ENCODE measurements at regions not wholly inside any gene's neighbourhood (a gene's known extent, or its start where the extent isn't known, plus 50 kb on each side); places are given as distances from the start of the nearest gene placed in this dataset.
A peak's percentile ranks its signal among the peaks of the same experiment; 100 is the strongest.
"Not testable (repeated sequence)": the region's sequence is repeated elsewhere in the genome, so short reads cannot be mapped to it uniquely, and the experiment has no call there.

- DNase-seq = no peak
Observed at GRCh38 chr6:78597966-78598365, 269.4 kb upstream of the IRAK1BP1 start.

GRCh38 chr6:78598966-78599365 is 268.4 kb upstream of the IRAK1BP1 start:
- DNase-seq = no peak

- DNase-seq = no peak
Observed at GRCh38 chr6:78599526-78599925, 267.8 kb upstream of the IRAK1BP1 start.

GRCh38 chr6:78605909-78606446 is 261.4 kb upstream of the IRAK1BP1 start:
- DNase-seq = no peak

GRCh38 chr6:78607189-78607588 is 260.2 kb upstream of the IRAK1BP1 start:
- DNase-seq = no peak

GRCh38 chr6:78611102-78611620 is 256.2 kb upstream of the IRAK1BP1 start:
- peak in 1 of 2 experiments; percentile 64 for DNase-seq

- peak in 1 of 2 experiments; percentile 22 for DNase-seq
Observed at GRCh38 chr6:78611886-78612480, 255.4 kb upstream of the IRAK1BP1 start.

GRCh38 chr6:78614961-78615360 is 252.4 kb upstream of the IRAK1BP1 start:
- no peak for DNase-seq

GRCh38 chr6:78615430-78615904 is 251.9 kb upstream of the IRAK1BP1 start:
- no peak for DNase-seq

GRCh38 chr6:78618970-78619369 is 248.4 kb upstream of the IRAK1BP1 start:
- no peak for DNase-seq

- DNase-seq = no peak
Observed at GRCh38 chr6:78623554-78623953, 243.8 kb upstream of the IRAK1BP1 start.

- DNase-seq = peak; percentile 2 to 39
Observed at GRCh38 chr6:78629154-78629721, 238.1 kb upstream of the IRAK1BP1 start.

GRCh38 chr6:78629836-78630235 is 237.5 kb upstream of the IRAK1BP1 start:
- DNase-seq = no peak

GRCh38 chr6:78631976-78632375 is 235.4 kb upstream of the IRAK1BP1 start:
- DNase-seq = no peak

- DNase-seq = no peak
Observed at GRCh38 chr6:78639111-78640110, 227.9 kb upstream of the IRAK1BP1 start.

GRCh38 chr6:78643976-78644375 is 223.4 kb upstream of the IRAK1BP1 start:
- DNase-seq = not testable (repeated sequence)

- DNase-seq = not testable (repeated sequence)
Observed at GRCh38 chr6:78646542-78647415, 220.6 kb upstream of the IRAK1BP1 start.

- DNase-seq = not testable (repeated sequence)
Observed at GRCh38 chr6:78665819-78666218, 201.5 kb upstream of the IRAK1BP1 start.

GRCh38 chr6:78666764-78667163 is 200.6 kb upstream of the IRAK1BP1 start:
- DNase-seq = no peak

GRCh38 chr6:78670156-78670555 is 197.2 kb upstream of the IRAK1BP1 start:
- DNase-seq = no peak

GRCh38 chr6:78670802-78671201 is 196.5 kb upstream of the IRAK1BP1 start:
- no peak for DNase-seq
